Activated CD8-positive, alpha-beta T cell treated with anti-CD3 and anti-CD28 coated beads for 36 hours (primary cell): ENCODE measurements at regions not wholly inside any gene's neighbourhood (a gene's known extent, or its start where the extent isn't known, plus 50 kb on each side); places are given as distances from the start of the nearest gene placed in this dataset.

Source experiments
- ATAC-seq: fragments of 200-7000 bp; cut with Tn5 transposase; one replicate; pipeline ENCODE4 v1.10.0; 2021; ENCODE audit warnings: mild to moderate bottlenecking, moderate library complexity
- CTCF ChIA-PET: fragments of 350-600 bp; sonication (Branson Sonifier 250); formaldehyde crosslinking; loops from one replicate; lab custom pipeline; 2021; ENCODE audit warnings: antibody characterized with exemption; lab: Charles Lee
- POLR2A ChIA-PET: fragments of 350-600 bp; sonication (Branson Sonifier 250); formaldehyde crosslinking; loops from one replicate; lab custom pipeline; 2021; ENCODE audit warnings: antibody characterized with exemption; lab: Charles Lee
- DNase-seq: peaks from one replicate; pipeline ENCODE4 v3.0.0-alpha.2; 2020
- H3K27ac Mint-ChIP-seq: one replicate; pipeline ENCODE4 v1.8.0; 2021; ENCODE audit warnings: mild to moderate bottlenecking, mixed read lengths
- H3K27me3 Mint-ChIP-seq: one replicate; pipeline ENCODE4 v1.8.0; 2021; ENCODE audit warnings: mixed read lengths
- H3K36me3 Mint-ChIP-seq: one replicate; pipeline ENCODE4 v1.8.0; 2021; ENCODE audit warnings: low read depth, mixed read lengths
- H3K4me1 Mint-ChIP-seq: one replicate; pipeline ENCODE4 v1.8.0; 2021; ENCODE audit warnings: low read depth, mixed read lengths
- H3K4me3 Mint-ChIP-seq: one replicate; pipeline ENCODE4 v1.8.0; 2021; ENCODE audit warnings: mild to moderate bottlenecking, moderate library complexity, mixed read lengths
- H3K9me3 Mint-ChIP-seq: one replicate; pipeline ENCODE4 v1.8.0; 2021; ENCODE audit warnings: mixed read lengths
- intact Hi-C: fragments of 100-400 bp; cut with micrococcal nuclease; formaldehyde crosslinking; loops from one replicate; pipeline ENCODE4 v1.10.0; 2022
- TF ChIP-seq, protein P1 (sequence below): fragments of 200-600 bp; IDR thresholded peaks from one replicate; pipeline ENCODE4 v1.8.0; 2022; ENCODE audit warnings: antibody characterized with exemption, mild to moderate bottlenecking

DNA sequence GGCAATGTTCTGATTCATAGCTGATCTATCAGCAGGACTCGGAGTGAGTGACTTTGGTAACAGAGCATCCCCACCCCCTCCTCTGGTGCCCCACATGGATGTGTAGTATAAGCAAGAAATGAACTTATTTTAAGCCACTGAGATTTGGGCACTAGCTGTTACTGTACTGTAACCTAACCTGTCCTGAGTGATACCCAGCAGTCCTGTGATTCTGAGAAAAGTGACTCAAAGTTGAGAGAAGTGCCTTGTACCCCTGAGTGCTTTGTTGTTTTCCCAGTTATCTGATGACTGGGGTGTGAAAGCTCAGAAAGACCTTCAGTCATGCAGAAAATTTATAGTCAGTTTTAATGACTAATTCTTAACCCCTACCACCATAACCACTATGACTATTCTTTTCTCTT is 439.9 kb upstream of the RBMS3 start:
- intact Hi-C loops = no loop called here
- Mint-ChIP-seq H3K27me3 (peaks cover 5% of the 10 kb centered on the region), H3K36me3 (no peaks in the 10 kb centered on the region), H3K4me1 (peaks cover 11% of the 10 kb centered on the region), H3K4me3 (no peak overlapping the region), H3K9me3 (no peaks in the 10 kb centered on the region), H3K27ac (no peak overlapping the region)
- DNase-seq (peak; percentile 54), ATAC-seq (peak; percentile 92)
- CTCF ChIA-PET = no interaction called here
- POLR2A ChIA-PET = no interaction called here
- TF ChIP-seq, protein P1, sequence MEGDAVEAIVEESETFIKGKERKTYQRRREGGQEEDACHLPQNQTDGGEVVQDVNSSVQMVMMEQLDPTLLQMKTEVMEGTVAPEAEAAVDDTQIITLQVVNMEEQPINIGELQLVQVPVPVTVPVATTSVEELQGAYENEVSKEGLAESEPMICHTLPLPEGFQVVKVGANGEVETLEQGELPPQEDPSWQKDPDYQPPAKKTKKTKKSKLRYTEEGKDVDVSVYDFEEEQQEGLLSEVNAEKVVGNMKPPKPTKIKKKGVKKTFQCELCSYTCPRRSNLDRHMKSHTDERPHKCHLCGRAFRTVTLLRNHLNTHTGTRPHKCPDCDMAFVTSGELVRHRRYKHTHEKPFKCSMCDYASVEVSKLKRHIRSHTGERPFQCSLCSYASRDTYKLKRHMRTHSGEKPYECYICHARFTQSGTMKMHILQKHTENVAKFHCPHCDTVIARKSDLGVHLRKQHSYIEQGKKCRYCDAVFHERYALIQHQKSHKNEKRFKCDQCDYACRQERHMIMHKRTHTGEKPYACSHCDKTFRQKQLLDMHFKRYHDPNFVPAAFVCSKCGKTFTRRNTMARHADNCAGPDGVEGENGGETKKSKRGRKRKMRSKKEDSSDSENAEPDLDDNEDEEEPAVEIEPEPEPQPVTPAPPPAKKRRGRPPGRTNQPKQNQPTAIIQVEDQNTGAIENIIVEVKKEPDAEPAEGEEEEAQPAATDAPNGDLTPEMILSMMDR = no peak

DNA sequence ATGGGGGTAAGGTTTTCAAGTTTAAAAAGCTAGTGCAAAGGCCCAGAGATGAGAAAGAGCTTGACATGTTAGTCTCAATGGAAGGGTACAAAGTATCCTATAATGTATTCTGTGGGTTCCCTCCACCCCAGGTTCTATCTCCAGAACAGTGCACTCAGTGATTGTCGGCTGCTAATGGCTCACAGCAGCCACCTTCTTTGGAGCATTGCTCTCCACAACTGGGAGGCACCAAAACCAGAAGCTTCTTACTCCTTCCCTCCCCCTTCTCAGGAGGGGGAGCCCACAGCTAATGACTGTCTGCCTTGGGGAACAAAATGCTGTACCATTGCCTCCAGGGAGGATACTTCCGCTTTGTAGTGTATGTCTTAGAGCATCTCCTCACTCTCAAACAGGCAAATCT is 439.4 kb upstream of the RBMS3 start:
- DNase-seq (peak; percentile 4), ATAC-seq (peak; percentile 15)
- H3K27me3 Mint-ChIP-seq = peaks cover 5% of the 10 kb centered on the region
- peaks cover 11% of the 10 kb centered on the region for H3K4me1 Mint-ChIP-seq
- intact Hi-C loops = no loop called here
- no peak overlapping the region for H3K27ac Mint-ChIP-seq
- H3K9me3 Mint-ChIP-seq = no peaks in the 10 kb centered on the region
- ChIA-PET CTCF (no interaction called here), POLR2A (no interaction called here)
- H3K36me3 Mint-ChIP-seq = no peaks in the 10 kb centered on the region
- H3K4me3 Mint-ChIP-seq = no peak overlapping the region
- TF ChIP-seq, protein P1 = no peak

GRCh38 chr3:28844298-28845005 is 436.4 kb upstream of the RBMS3 start:
- H3K36me3 Mint-ChIP-seq = no peaks in the 10 kb centered on the region
- TF ChIP-seq, protein P1 = no peak
- ATAC-seq (no peak), DNase-seq (no peak)
- peaks cover 4% of the 10 kb centered on the region for H3K27me3 Mint-ChIP-seq
- no peaks in the 10 kb centered on the region for H3K9me3 Mint-ChIP-seq
- H3K27ac Mint-ChIP-seq = no peak overlapping the region
- no peak overlapping the region for H3K4me3 Mint-ChIP-seq
- ChIA-PET CTCF (no interaction called here), POLR2A (no interaction called here)
- H3K4me1 Mint-ChIP-seq = peaks cover 11% of the 10 kb centered on the region
- intact Hi-C loops = no loop called here

DNA sequence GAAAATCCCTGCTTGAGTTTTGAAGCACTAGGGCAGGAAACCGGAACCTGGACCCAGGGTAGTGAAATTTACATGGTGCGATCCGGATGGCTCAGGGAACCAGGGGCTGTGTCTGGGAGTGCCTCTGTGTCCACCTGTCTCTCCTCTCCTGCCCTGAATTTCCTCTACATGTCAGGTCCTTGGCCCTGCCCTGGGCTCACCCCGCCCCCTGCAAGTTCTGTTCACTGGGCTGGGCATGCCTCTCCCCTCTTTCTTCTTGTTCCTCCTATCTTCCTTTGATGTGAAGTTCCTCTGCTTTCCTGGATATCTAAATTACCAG is 435.9 kb upstream of the RBMS3 start:
- peaks cover 11% of the 10 kb centered on the region for H3K4me1 Mint-ChIP-seq
- H3K27me3 Mint-ChIP-seq = peaks cover 4% of the 10 kb centered on the region
- intact Hi-C loops = no loop called here
- ATAC-seq (no peak), DNase-seq (no peak)
- H3K4me3 Mint-ChIP-seq = no peak overlapping the region
- H3K27ac Mint-ChIP-seq = no peak overlapping the region
- ChIA-PET POLR2A (no interaction called here), CTCF (no interaction called here)
- H3K9me3 Mint-ChIP-seq = no peaks in the 10 kb centered on the region
- no peaks in the 10 kb centered on the region for H3K36me3 Mint-ChIP-seq
- TF ChIP-seq, protein P1 = no peak

DNA sequence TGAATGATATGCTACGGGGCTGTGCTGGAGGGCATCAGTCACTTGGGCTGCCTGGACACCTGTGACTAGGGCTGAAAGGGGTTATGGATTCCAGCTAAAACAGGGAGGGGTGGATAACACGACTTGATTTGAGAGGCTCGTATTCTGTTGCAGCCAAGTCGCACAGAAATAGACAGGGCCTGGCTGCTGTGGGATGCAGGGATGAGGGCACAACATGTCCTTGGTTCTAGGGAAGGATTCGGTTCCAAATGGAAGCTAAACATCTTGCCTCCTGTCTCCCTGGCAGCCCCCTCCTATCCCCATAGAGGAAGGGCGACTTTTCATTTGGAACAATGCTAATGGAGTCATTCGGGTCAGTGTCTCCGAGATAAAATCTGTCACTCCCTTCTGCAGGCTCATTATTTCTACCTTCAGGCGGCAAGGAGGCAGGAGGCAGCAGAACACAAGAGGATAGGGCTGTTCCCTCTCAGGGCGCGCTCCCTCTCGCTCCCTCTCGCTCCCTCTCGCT is 433.8 kb upstream of the RBMS3 start:
- intact Hi-C loops = no loop called here
- POLR2A ChIA-PET = no interaction called here
- DNase-seq (no peak), ATAC-seq (no peak)
- TF ChIP-seq, protein P1 = no peak
- Mint-ChIP-seq H3K4me1 (no peaks in the 10 kb centered on the region), H3K4me3 (no peak overlapping the region), H3K36me3 (no peaks in the 10 kb centered on the region), H3K9me3 (no peaks in the 10 kb centered on the region), H3K27me3 (peaks cover 6% of the 10 kb centered on the region), H3K27ac (no peak overlapping the region)
- CTCF ChIA-PET = no interaction called here
